HG02759 (cell line): ENCODE measurements at regions not wholly inside any gene's neighbourhood (a gene's known extent, or its start where the extent isn't known, plus 50 kb on each side); places are given as distances from the start of the nearest gene placed in this dataset.

Source experiments
- ATAC-seq: cut with Tn5 transposase; IDR thresholded peaks from one replicate; pipeline ENCODE4 v1.9.1; 2021; ENCODE audit warnings: mild to moderate bottlenecking, moderate library complexity; ENCODE audit not compliant: unreplicated experiment

- no peak for ATAC-seq
Measured at GRCh38 chr5:68476854-68477253, 261.3 kb downstream of the PIK3R1 start.

DNA sequence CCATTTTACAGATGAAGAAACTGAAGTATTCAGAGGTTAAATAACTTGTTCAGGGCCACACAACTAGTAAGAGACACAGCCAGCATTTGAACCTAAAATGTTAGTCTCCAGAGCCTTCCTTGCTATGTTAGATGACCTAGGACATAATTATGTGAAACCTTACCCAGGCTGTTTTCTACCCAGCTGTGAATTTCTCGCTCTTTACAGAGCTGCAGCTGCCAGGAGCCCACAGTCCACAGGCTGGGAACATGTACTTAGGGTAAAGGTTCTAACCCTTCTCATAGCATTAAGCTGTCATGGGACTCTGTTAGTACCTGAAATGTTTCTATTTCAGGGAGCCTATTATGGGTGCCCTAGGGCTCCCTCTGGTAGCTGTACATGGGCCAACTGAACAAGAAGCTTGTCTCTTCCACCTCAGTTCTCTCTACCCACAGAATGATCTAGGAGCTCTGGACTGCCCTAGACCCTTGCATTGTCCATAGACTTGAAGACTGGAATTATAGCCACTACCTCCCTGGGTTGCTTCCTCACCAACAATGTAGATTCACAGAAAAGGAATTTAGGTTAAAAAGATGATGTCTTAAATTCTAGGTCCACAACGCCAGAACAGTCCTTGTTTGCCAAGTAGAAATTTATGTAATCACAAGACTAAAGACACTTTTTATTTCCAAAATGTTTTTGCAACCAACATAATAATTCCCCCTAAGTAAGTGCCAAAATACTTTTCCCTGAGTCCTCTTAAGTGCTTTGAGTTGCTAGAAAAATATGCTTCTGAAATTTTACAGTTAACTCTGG lies 262.9 kb downstream of the PIK3R1 start:
- no peak for ATAC-seq

DNA sequence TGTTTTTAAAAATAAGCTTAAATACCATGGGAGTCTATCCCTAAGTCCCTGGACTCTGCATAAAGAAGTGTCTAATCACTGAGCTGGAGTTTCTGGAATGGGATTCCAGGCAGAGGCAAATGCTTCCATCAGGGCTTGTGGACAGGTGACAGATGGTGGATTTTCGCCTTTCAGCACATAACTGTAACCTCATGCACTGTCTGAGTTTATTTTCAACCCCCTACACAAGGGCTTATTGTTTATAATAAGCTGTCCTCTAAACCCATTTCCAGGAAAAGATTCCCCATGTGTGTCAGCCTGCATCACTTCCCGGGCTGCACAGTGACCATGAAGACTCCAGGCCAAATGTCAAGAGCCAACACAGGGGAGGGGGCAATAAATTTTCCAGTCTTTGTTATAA lies 264.0 kb downstream of the PIK3R1 start:
- no peak for ATAC-seq

GRCh38 chr5:68480335-68480940 lies 264.9 kb downstream of the PIK3R1 start:
- ATAC-seq = no peak

- no peak for ATAC-seq
Measured at GRCh38 chr5:68482199-68482598, 266.6 kb downstream of the PIK3R1 start.

GRCh38 chr5:68484307-68485068 lies 268.9 kb downstream of the PIK3R1 start:
- no peak for ATAC-seq

GRCh38 chr5:68489556-68489955 lies 274.0 kb downstream of the PIK3R1 start:
- ATAC-seq = no peak

DNA sequence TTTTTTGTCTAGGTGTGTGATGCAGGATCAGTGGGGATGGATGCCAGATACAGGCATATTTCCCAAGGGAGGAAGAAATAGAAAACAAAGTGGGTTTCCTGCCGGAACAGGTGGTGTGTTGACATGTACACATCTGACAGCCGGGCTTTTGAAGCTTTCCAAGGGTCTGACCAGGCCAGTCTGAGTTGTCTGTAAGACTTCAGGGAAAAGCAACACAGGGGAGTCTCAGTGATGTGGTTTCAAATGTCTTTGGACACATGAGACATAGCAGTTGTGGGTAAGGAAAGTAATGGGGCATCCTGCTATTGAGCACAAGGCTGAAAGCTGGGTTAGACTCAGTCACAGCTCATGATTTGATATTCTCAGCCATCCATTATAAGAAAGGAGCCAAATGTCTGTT lies 274.9 kb downstream of the PIK3R1 start:
- ATAC-seq = no peak

DNA sequence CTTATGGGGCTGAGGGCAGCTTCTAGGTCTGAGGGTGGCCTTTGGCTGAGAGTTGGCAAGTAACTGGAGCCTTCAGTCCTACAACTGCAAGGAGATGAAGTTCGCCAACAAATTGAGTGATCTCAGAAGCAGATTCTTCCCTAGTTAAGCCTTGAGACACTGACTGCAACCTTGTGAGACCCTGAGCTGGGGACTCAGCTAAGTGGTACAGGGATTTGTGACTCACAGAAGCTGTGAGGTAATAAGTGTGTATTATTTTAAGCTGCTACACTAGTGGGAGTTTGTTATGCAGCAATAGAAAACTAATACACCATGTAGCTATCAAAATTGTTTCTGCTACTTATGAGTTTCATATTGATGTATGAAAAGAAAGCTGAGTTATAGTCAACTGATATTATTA lies 279.2 kb downstream of the PIK3R1 start:
- no peak for ATAC-seq

DNA sequence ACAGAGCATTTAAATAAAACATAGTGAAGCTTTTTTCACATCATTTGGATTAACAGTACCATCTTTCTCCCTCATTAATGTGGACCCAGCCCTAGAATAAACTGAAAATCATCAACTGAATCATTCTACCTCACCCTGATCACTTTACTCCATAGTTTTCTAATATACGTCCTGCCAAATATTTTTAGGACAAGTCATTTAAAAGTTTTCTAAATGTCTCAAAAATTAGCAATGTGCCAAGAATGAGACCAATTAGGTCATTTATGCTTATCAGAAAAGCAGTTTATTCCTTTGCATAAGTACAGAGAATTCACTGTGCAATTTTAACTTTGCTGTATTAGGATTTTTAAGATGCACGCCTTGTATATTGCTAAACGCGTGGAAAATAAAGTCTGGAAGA lies 284.4 kb downstream of the PIK3R1 start:
- ATAC-seq = no peak

DNA sequence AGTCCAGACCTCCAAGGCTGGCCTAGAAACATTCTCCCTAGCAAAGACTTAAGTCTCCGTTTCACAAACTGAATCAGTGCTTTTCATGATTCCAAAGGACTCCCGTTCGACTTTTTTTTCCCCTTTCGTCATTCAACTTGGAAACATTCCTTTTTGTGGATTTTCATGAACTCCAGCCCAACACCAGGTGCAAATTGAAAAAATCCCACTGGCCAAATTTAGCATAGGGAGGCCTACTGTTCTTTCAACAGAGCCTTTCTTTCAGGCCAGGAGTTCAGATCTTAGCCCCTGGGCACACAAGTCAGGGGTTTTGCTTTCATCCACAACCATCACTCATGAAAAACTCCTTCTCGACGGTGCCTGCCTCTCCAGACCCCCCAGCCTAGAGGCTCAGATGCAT lies 285.3 kb downstream of the PIK3R1 start:
- ATAC-seq = no peak

DNA sequence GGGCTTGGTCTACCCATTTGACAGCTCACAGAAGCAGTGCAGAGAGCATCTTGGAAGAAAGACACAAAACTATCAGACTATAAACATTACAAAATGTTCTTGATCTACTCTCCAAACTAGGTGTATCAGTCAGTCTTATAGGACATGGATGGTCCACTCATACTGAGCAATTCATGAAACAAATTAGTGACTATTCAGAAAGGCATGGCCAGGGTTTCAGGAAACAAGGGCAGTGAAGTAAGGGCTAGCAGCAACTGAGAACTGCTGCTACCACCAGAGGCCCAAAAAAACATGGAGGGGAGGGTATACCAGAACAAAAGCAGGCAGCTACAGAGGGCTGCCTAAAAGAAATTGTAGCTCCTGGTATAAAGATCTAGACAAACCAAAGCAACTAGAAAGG lies 287.0 kb downstream of the PIK3R1 start:
- no peak for ATAC-seq

GRCh38 chr5:68504306-68504705 lies 288.8 kb downstream of the PIK3R1 start:
- ATAC-seq = no peak

DNA sequence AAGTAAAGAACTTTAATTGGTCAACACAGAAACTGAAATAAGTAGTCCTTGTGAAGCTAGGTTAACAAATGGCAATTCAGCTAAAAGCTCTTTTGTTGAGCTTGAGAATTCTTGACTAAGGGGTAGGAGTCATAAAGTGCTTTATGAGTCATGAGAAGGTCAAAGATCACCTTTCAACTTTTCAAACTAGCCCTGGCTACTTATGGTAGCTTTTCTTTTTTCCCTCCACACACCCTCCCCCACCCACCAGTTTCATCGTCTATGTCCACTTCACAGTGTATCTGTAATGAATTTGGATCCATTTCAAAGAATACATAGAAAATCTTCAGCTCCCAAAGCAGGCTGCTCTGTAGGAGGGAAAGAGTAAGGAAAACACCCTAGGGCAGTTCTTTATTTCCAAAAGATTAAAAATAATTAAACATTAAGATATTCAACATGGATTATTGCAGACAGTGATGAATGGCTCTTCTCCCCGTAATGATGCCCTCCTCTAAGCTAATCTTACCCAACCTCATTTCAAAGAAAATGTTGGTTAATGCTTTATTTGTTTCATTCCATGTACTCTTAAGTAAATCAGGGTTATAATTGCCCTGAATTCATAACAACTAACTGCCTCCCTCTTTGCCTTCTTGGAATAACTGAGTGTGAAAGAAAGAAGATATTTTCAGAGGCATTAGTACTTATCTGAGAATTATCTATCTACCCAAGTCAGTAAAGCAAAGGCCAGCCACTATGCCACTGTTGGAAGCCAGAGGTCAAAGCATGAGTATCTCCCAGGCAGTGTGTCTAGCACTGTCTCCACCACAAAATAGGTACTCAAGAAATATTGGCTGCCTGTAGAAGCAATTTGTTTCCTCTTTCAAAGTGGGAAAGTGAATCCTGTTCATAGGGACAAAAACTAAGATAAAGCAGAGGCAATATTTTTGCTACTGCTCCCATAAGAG lies 290.6 kb downstream of the PIK3R1 start:
- ATAC-seq = no peak

DNA sequence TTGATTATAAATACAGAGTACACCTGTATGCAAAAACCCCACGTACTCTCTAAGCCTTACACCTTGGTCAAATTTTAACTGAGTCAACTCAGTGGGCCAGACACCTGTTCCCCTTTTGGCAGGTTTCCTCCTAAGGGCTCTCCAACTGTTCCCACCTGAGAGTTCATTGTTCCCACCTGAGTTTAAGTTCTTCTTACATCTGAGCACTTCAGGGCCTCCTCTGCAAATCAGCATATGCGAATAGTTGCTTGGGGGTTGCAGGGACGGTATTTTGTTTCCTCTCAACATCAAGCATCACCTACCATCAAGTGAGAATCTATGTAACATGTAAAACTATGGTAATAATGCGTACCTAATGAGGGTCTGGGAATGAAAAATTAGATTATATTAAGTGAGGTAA lies 300.0 kb downstream of the PIK3R1 start:
- ATAC-seq = no peak

DNA sequence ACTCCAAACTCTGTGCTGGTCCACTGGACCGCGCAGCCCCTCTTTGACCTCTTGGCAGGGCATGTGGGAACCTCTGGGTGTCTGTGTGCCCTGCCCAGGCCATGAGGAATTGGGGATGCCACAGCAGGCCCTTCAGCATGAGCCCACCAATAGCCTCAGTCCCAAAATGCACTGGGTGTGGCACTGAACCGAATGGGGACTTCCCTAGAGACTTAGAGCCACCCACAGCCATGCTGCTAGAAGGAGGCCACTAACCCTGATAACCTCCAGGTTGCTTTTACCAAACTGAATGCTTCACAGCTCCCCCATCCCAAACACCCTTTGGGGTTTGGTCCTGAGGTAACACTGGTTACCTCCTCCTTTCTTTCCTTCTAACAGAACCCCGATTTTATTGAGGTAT lies 302.7 kb downstream of the PIK3R1 start:
- ATAC-seq = no peak

DNA sequence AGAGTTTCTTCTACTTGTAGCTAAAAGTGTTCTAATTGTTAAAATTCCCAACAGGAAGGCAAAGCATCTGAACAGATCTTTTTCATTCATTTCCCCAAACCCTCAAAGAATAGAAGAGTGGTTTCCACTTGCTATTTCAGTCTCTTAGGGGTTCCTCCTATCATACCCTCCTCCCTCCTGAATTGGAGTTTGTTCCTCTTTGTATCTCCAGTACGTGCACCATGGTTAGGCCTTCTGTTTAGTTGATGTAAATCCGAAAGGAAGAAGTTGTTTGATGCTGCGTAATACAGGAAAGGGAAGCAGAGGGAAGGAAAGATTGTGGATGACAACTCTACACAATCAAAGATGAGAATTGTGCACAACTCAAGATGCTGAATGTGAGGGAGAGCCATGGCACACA lies 303.6 kb downstream of the PIK3R1 start:
- no peak for ATAC-seq

DNA sequence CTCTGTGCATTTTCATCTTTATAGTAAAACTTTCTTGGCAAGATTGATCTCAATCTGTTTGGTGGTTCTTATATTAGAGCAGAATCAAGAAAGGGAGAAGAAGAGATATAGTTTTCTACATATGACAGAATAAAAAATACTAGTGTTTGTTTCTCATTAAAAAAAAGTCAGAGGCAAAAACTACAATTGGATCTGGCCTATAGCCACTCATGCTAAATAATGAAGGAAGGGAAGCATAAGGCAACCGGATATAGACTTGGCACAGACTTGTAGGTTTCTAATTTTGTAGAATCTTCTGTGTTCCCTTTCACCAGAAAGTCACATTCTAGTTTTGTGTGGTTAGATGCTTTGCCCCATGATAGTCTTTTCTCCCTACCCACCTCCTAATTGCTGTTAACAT lies 306.2 kb downstream of the PIK3R1 start:
- no peak for ATAC-seq

- no peak for ATAC-seq
Measured at GRCh38 chr5:68522863-68523262, 307.3 kb downstream of the PIK3R1 start.

- no peak for ATAC-seq
Measured at GRCh38 chr5:68528821-68529273, 313.3 kb downstream of the PIK3R1 start.

DNA sequence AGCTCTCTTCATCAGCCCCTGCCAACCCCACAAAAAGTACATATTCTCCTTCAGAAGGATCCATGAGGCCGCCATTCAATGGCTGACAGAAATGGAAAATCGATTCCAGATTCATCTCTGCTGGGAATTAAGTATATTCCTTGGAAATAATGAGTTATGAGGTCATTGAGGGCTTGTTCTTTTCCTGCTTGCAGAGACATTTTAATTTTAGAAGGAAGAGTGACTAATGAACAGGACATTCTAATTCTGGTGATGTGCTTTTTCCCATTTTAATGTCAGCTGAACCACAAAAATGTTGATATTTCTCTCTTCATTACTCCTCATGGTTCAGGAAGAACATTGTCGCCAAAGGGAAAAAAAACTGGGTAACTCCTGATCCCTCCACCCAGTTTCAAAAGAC lies 314.0 kb downstream of the PIK3R1 start:
- no peak for ATAC-seq
